Epidermal melanocyte (primary cell): ENCODE measurements at regions not wholly inside any gene's neighbourhood (a gene's known extent, or its start where the extent isn't known, plus 50 kb on each side); places are given as distances from the start of the nearest gene placed in this dataset.
"Not testable (repeated sequence)": the region's sequence is repeated elsewhere in the genome, so short reads cannot be mapped to it uniquely, and the experiment has no call there.

Experiments
- DNase-seq: peaks from one replicate; pipeline ENCODE4 v3.0.0; 2011; ENCODE audit warnings: low spot score; ENCODE audit not compliant: insufficient read length

DNA sequence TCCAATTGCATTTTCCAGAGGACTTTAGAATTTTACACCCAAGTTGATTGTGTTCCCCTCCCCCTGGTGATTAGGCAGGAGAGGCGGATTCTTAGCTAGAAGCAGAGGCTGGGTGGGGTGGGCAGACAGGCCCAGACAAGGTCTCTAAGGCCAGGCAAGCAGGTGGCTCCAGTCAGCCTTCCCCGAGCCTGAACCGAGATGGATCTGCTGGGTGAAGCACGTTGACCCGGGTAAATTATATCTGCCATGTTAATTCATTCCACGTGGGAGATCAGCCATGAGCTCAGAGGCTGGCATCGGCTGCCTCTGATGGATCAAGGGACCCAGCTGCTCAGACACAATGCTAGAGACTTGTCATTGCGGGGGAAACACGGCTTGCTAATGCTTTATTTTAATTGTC, 159.5 kb upstream of the MAFB start:
- DNase-seq, result no peak

DNA sequence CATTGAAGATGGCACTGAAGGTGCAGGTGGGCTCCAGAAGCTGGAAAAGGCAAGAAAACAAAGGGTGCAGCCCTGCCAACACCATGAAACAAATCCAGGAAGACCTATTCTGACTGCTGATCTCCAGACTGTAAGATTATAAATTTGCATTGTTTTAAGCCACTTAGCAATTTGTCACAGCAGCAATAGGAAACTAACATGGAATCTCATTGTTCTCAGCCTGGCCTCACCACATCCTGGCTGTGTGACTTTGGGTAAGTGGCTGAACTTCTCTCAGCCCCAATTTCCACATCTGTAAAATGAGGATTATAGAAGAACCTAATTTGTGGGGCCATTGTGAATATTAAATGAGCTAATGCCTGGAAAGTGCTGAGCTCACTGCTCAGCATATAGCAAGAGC, 160.4 kb upstream of the MAFB start:
- no peak for DNase-seq

DNA sequence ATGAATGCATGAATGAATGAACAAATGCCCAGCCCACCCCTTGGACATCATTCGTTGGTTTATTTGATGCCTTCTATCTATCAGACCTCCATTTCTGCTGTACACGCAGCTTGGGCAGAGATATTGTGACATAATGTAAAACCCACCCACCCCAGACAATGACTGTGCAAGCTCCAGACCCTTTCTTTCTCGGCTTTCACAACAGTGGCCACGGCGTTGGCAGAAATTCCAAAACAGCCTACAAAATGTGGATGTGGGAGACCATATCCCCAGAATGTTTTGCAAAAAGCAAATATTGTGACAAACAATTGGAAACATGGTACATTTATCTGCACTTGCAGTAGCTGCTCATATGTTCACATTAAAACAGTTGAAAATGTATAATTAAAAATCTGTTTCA, 162.0 kb upstream of the MAFB start:
- no peak for DNase-seq

DNA sequence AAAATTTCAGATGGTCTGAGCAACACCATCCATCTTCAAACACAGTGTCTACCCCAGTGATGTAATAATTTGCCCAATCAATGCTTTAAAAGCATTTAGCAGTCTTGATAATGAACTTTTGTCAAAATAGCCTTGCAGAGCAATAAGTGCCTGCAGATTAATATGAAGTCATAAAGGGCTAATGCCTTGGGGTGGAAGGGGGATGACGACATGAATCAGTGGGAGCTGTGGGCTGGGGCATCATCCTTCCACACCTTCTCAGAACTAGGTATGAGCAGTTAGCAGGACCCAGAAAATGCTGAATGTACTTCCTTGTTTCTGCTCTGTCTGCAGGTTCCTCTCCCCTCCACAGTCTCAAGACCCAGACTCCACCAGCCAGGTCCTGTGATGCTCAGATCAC, 166.2 kb upstream of the MAFB start:
- no peak for DNase-seq

DNA sequence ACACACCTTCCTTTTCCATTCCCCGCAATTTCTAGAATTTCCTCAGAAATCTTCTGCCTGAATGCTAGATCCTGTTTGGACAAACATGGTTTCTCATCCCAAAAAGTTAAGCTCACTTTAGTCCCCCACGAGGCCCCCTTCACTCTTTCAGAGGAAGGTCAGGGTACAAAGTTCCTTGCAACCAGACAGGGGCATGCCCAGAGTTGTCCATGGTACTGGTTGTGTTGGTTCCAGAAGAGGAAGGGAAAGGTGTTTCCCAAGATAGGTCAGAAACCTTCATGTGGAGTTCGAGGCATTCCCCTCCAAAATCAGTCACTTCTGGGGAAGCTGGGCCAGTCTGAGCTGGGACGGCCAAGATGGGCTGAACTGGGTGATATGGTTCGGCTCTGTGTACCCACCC, 167.6 kb upstream of the MAFB start:
- no peak for DNase-seq

DNA sequence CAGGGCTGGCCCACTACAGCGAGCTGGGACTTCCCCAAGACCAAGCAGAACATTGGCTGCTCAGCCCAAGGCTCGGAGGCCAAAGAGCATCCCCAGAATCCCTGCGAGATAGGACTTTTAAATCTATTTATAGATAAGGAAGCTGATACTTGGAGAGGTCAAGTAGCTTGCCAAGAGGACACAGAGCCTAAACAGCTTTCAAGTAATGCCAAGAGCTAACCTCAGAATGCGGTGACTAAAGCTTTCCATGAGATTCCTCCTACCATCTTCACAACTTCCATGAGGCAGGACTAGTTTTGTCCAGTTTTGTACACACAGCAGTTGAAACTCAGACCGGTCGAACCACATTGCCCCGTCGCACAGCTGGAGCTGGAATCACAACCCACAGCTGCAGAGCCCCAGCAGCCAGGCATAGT, 168.1 kb upstream of the TOP1 start:
- DNase-seq, result no peak

DNA sequence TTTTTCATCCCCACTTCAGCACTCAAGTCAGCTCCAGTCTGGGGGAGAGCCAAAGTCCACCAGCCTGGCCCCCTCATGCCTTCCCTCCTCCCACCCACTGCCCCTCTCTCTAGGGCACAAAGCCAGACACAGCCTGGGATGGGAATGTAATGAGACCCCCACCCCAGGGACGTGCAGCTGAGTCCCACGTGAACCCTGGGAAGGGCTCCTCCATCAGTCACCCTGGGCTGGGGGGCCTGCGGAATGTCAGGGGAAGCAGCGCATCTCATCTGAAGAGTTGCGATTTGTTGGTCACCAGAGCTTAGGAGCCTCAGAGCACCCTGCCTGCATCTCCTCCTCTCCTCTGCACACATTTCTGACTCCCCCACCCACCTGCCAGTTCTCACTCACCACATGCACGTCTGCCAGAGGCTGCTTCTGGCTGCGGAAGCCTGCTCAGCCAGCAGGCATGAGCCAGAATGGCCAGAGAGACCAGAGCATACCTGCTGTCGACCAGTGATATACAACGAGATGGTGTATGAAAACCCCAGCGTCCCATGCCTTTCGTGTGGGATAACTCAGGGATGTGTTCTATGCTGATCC, 167.1 kb upstream of the TOP1 start:
- DNase-seq, result no peak

DNA sequence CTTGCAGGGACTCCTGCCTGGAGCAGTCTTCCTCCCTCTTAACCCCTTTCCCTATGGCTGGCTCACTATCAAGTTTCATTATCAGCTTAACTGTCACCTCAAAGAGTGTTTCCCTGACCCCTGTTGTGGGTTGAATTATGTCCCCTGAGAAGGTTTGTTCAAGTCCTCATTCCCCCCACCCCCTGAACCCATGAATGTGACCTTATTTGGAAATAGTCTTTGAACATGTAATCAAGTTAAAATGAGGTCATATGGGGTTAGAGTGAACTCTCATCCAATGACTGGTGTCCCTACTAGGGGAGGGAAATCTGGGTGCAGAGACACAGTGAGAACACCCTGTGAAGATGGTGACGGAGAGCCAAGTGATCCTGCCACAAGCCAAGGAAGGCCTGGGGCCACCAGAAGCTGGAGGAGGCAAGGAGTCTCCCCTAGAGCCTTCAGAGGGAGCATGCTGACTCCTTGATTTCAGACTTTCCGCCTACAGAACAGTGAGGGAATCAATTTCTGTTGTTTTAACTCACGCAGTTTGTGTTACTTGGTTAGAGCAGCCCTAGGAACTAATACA, 165.2 kb upstream of the TOP1 start:
- DNase-seq, result no peak

DNA sequence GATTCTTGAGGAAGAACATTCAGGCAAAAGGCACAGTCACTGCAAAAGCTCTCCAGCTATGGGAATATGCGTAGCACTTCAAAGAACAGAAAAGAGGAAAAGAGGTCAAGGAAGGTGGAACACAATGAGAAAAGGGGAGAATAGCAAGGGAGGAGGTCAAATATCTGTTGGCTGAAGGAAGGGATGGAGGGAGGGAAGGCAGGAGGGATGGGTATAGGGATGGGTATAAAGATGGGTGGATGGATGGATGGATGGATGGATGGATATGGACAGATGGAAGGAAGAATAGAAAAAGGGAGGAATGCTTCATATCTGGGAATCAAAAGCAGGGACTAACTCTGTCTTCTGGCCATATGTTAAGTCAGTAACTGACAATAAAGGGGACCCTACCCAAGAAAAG, 164.2 kb upstream of the TOP1 start:
- no peak for DNase-seq

DNA sequence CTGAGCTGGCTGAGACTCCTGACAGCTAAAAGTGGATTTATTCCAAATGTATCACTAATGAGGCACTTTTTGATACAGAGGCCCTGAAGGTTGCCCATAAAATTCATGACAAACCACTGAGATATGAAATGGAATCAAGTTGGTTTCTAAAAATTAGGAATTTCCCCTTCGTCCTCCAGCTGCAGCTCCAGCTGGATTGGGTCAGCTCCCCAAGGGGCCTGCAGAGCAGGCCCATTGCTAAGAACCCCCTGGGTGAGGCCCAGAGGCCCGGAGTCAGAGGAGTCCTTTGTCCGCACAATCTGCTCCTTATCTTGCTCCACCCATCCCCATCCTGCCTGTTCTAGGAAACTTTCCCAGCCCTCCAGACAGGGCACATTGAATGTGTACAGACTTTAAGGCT, 163.5 kb upstream of the TOP1 start:
- no peak for DNase-seq

DNA sequence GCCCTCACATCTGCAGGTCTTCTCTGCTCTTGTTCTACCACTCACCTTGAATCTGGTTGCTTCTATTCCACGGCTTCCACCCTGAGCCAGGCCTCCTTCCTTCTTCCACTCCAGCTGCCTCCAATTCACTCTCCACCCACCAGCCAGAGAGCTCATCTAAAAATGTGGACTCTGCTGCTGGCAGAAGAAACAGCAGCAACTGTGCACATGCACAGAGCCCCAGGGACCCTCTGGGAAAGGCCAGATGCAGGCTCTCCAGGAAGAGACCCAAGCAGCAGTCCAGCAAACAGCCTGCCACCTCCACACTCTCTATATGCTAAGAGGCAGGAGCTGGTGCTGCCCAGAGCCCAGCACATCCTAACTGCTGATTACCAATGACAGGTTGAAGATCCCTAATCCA, 162.6 kb upstream of the TOP1 start:
- DNase-seq, result no peak

DNA sequence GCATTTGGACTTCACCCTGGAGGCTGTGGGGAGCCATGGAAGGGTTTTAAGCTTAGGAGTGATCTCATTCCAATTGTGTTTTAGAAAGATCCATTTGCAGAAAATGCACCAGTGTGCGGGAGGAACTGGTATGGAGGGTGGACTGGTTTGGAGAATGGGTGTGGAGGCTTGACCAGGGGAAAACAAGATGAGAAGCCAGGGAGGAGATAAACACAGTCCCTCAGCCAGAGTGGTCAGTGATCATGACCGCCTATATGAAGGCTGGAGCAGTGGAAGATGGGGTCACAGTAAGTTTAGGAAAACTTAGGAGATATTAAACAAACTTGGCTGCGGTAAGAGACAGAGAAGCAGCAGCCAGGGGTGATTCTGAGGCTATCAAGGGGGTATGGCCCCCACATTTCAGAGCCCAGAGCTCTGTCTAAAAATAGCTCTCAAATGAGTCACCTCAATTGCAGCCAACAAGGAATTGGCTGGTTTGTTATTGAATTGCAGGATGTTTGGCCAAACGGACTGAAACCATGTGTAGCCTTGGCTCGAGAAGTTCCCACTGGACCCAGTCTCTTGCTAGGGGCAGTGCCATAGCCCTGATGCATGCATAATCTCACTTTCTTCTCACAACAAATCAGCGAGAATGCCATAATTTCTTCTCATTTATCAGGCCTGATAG, 159.9 kb upstream of the TOP1 start:
- peak; percentile 35 for DNase-seq

DNA sequence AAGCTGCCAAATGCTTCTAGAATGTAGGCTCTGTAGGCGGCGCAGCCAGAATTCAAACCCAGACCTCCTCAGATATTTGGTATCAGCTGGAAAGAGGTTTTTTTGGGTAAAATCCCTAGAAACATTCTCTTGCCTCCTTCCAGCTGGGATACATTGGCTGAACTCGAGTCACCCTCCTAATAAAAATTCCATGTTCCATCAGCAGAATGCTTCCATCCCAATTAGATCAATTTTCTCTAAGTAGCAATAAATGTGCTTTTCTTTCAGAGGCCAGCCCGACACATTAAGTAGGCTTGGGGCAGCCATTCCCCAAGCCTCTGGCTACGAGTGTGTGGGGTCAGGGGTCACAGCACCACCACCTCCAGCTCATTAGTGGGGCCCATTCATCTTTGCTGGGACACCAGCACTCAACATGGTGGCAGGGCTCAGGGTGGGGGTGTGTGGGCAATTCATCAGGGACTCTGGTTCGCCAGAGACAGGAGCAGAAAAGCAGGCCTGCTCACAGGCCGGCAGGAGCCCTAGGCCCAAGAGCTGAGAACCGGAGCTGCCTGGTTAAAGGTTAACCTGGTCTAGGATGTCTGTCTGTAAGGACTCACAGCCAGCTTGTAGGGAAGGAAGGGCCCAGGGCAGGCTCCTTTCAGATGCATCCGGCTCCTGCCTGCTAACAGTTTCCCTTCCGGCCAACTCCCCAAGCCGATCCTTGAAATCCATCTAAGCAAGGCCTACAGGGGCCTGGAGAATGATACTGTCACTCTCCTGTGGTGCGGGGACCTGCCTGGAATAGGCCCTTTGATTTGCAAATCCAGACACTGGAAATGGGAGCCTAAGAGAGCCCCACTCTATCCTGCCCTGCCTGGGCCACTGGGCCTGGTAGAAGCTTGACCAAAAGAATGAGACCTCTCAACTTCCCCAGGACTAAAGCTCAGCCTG, 159.1 kb upstream of the TOP1 start:
- no peak for DNase-seq

DNA sequence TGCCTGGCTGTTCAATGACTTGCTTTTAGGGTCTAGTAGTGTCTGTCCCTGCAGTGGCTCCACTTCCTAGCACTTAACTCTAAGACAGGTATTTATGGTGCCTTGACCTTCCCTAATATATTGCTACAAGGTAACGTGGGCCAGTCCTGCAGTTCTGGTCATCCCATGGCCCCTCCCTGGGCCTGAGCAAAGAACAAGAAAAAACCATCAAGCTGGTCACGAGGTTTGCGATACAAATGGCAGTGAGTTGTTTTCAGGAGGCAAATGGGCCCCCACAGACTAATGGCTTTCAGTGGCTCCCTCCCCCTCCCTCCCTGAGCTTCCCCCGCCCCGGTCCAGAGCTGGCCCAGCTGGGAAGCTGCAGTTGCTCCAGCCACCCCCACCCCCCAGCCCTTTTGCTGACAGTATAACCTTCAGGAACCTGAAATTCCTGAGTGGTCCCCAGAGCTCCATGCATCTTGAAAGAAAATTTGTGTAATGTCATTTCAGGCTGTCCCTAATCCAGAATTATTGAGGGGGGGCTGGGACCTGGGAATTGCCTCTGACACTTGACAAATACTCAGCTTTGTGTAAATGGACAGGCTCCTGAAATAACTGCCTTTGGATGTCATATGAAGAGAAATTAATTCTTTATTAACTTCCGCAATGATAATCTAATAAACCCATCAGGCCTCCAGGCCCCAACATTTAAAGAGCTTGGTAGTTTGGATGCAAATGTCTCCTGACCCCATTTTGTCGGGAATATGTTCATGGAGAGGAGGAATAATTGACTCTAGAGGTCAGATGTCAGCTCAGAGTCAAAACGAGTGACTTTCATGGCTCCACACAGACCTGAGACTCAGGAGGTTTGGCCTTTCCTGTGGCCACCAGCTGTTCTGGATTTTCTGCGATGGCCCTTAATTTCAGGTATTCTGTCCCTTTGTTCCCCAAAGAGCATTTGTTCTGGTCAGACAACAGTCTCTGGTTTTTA, 153.2 kb upstream of the TOP1 start:
- DNase-seq, result no peak

DNA sequence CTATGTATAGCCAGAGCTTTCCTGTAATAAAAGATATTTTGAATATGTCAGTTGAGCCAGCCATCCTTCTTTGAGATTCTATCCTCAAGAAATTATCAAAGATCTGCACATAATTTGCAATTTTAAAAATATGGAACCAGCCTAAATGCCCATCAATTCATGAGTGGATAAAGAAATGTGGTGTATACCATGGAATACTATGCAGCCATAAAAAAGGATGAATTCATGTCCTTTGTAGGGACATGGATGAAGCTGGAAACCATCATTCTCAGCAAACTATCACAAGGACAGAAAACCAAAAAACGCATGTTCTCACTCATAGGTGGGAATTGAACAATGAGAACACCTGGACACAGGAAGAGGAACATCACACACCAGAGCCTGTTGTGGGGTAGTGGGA, 150.5 kb upstream of the TOP1 start:
- not testable (repeated sequence) for DNase-seq

DNA sequence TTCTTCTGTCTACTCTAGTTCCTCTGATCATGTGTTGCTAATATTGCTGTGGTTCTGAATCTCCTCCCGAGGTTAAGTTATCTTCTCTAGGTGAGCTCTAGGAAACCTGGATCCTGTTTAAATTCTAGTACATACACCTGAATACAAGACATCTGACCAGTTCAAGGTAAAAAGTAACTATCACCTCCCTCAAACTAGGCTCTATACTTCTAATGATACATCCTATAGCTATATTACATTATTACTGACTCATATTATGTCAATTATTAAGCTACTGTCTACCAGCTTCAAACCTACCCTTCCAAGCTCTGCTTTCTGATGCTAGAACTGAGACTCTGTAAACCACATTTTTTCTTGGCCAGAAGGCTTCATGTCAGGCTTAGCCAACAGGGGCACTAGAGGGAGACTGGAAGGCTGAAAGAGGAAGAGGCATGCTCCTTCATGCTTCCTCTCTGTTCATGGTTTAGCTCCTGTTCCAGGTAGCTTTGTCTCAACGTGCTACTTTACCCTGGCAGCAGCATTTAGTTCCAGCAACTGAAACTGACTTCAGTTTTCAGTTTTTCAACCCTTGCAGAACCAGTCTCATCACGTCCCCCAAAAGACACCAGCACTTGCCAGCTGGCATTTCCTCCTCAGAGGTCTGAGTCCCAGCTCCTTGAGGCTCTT, 148.4 kb upstream of the TOP1 start:
- DNase-seq, result no peak

DNA sequence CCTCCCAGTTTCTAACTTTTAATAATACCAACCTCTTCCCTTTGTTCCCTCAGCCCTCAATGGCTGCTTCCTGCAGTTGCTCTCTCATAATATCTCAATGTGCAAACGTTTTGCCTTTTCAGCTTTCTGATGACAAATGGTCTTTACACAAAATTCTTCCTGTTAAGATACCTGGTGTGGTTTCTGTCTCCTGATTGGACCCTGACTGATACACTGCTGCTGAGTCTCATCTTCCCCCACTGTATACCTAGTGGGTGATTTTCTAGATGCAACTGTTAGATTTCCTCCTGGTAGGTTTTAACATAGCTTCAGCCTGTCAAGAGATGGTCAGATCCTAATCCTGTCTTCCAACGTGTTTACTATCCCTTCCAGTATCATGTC, 147.9 kb upstream of the TOP1 start:
- no peak for DNase-seq

DNA sequence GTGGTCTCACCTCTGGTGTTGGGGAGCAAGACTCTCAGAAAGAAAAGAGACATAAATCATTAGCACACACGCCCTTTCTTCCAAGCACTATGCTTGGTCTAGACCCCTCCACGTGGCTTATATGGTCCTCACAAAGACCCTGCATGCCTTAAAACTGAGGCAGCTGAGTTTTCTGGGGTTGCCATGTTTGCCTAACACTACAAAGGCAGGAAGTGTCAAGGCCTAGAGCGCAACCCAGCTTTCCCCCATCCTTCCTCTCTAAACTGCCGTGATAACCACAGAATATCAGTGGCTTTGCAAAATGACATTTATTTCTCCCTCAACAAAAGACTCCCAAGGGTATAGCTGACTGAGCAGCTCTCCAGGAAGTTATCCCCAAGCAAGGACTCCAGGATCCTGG, 146.5 kb upstream of the TOP1 start:
- DNase-seq, result no peak

DNA sequence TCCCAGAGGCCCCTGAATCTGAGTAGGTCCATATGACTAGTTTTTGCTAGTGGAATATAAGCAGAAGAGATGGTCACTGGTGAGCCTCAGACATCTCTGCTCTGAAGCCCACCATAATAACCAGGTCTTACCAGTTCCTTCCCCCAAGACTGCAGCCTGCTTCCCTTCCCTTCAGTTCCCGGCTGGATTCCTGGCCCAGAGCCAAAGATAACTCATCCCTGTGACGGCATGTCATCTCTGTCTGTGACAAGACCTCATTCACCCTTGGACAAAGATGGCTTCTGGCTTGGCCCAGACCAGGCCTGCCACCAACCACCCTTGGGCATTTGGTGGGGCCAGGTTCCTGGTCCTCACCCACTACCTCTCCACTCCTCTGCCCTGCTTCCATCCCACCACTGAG, 145.5 kb upstream of the TOP1 start:
- DNase-seq, result no peak

DNA sequence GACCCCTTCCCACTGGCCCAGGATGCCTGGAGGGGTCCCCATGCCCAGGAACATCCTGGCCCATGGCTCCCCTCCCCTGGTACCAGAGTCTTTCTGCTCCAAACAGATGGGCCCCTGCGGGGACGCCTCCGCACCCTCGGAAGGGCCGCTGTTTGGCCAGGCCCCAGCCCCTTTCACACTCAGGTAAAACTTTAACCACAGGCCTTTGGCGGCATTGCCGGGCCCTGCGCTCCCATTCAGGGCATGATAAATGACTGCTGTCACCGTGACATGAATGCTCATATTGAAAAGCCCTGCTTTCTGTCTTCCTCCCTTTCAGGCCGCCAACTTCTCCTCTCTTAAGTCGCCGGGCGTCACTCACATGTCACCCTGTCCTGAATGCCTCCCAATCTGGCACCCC, 141.5 kb upstream of the TOP1 start:
- DNase-seq, result no peak

DNA sequence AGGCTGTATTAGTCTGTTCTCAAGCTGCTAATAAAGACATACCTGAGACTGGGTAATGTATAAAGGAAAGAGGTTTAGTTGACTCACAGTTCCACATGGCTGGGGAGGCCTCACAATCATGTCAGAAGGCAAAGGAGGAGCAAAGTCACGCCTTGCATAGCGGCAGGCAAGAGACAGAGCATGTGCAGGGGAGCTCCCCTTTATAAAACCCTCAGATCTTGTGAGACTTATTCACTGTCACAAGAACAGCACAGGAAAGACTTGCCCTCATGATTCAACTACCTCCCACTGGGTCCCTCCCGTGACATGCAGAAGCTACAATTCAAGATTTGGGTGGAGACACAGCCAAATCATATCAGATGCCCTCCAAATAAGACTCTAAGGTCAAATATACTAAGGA, 139.4 kb upstream of the TOP1 start:
- DNase-seq, result not testable (repeated sequence)
